Ovary (tissue), 7 donors: ENCODE measurements at regions not wholly inside any gene's neighbourhood (a gene's known extent, or its start where the extent isn't known, plus 50 kb on each side); places are given as distances from the start of the nearest gene placed in this dataset.

Source experiments
- DNase-seq, 5 donors: peaks; one replicate each; pipeline ENCODE4 v3.0.0-alpha.2; 2019 to 2020
- H3K27ac ChIP-seq, 2 donors: fragments of 200-600 bp; one replicate each; pipeline versions ENCODE4 v1.5.1 to v1.8.0; 2019 to 2022
- H3K27me3 ChIP-seq: fragments of 200-600 bp; one replicate; pipeline ENCODE4 v1.8.0; 2022
- H3K36me3 ChIP-seq: fragments of 200-600 bp; sonication (generic); one replicate; pipeline ENCODE4 v1.5.1; 2019
- H3K4me1 ChIP-seq: one replicate; pipeline ENCODE4 v1.8.1; 2013; ENCODE audit warnings: mild to moderate bottlenecking, moderate library complexity; ENCODE audit not compliant: insufficient read depth
- H3K4me3 ChIP-seq: fragments of 200-600 bp; sonication (generic); one replicate; pipeline ENCODE4 v1.5.1; 2017
- H3K9me3 ChIP-seq, 2 donors: fragments of 200-600 bp in 1 of 2; sonication (generic) in 1 of 2; one replicate each; pipeline versions ENCODE4 v1.5.1 to v1.8.1; 2013 to 2019; ENCODE audit warnings: mild to moderate bottlenecking in 1 of 2, moderate library complexity in 1 of 2
- CTCF ChIP-seq, 3 donors: fragments of 450-650 bp in 2 of 3; fragments of 200-600 bp in 1 of 3; IDR thresholded peaks; one replicate each; pipeline versions ENCODE4 v1.5.1 to v1.8.0; 2016 to 2022; ENCODE audit warnings: antibody characterized with exemption in 3 of 3, mild to moderate bottlenecking in 1 of 3
- EP300 ChIP-seq: sonication (generic); formaldehyde crosslinking; IDR thresholded peaks from one replicate; pipeline ENCODE4 v1.6.1; 2017; ENCODE audit warnings: antibody characterized with exemption
- POLR2A ChIP-seq: fragments of 450-650 bp; IDR thresholded peaks from one replicate; pipeline ENCODE4 v1.6.1; 2017; ENCODE audit warnings: antibody characterized with exemption, mild to moderate bottlenecking, moderate library complexity
- WGBS, 3 donors: extraction: QIAGEN DNeasy Blood & Tissue Kit in 1 of 3; methylation state at CpG; one replicate each; pipeline versions ENCODE4 v1.1.5 to v1.1.7; 2013 to 2017; 5-methylcytosine and 5-hydroxymethylcytosine counted together
- intact Hi-C, 4 donors: fragments of 100-400 bp; cut with DNase I; formaldehyde crosslinking; loops; one replicate each; pipeline versions ENCODE4 v1.11.0 to v1.15.1; 2022 to 2023
- donor health status: DM: no; HTN: no; CAD: no; lungs with moderate emphysema.
- donor health status: DM: no; HTN: no; CAD: no.
- donor health status: Bipolar disorder and iron deficiency.
- donor health status: DM: no; HTN: no; CAD: no.
- donor health status: DM: yes; HTN: yes; CAD: no.

GRCh38 chr9:2477755-2478154, 143.8 kb upstream of the VLDLR start:
- no peaks in the 10 kb centered on the region for H3K9me3 ChIP-seq
- no peak for TF ChIP-seq POLR2A
- TF ChIP-seq EP300, result no peak
- no peak for TF ChIP-seq CTCF (IDR thresholded peaks at IDR 0.05)
- peaks cover 6% of the 10 kb centered on the region for H3K4me1 ChIP-seq
- no peaks in the 10 kb centered on the region for H3K27me3 ChIP-seq
- no peaks in the 10 kb centered on the region for H3K36me3 ChIP-seq
- H3K27ac ChIP-seq, result peak overlapping the region in 1 of 2 donors; percentile 63
- intact Hi-C loops, result no loop called here
- H3K4me3 ChIP-seq, result no peak overlapping the region
- DNase-seq, result no peak
- 4 to 28% (median 11%) methylated on average over 1 of the region's 1 CpG for WGBS, 3 donors

- no peak for DNase-seq
- intact Hi-C loops, result no loop called here
- Histone ChIP-seq H3K4me1 (peaks cover 6% of the 10 kb centered on the region), H3K9me3 (no peaks in the 10 kb centered on the region), H3K36me3 (no peaks in the 10 kb centered on the region), H3K27me3 (no peaks in the 10 kb centered on the region), H3K4me3 (no peak overlapping the region), H3K27ac (no peak overlapping the region)
- WGBS, 3 donors, result 70 to 74% (median 73%) methylated on average over 3 of the region's 3 CpGs
- TF ChIP-seq POLR2A (no peak), EP300 (no peak), CTCF (IDR thresholded peaks at IDR 0.05) (no peak)
Measured at GRCh38 chr9:2478421-2478820, 143.2 kb upstream of the VLDLR start.

GRCh38 chr9:2479056-2479565, 142.5 kb upstream of the VLDLR start:
- Histone ChIP-seq H3K4me3 (no peak overlapping the region), H3K36me3 (no peaks in the 10 kb centered on the region), H3K9me3 (no peaks in the 10 kb centered on the region), H3K27ac (no peak overlapping the region), H3K27me3 (no peaks in the 10 kb centered on the region), H3K4me1 (peaks cover 5% of the 10 kb centered on the region)
- no peak for TF ChIP-seq POLR2A
- TF ChIP-seq CTCF (IDR thresholded peaks at IDR 0.05), result no peak
- no peak for TF ChIP-seq EP300
- WGBS, 3 donors, result 93 to 97% (median 94%) methylated on average over 2 of the region's 2 CpGs
- DNase-seq, result no peak
- intact Hi-C loops, result no loop called here

GRCh38 chr9:2480255-2480837, 141.2 kb upstream of the VLDLR start:
- no peaks in the 10 kb centered on the region for H3K9me3 ChIP-seq
- no peak overlapping the region for H3K4me3 ChIP-seq

More at GRCh38 chr9:2480255-2480837, 141.2 kb upstream of the VLDLR start:
- 88 to 99% (median 95%) methylated on average over 4 of the region's 4 CpGs for WGBS, 3 donors
- DNase-seq, result no peak
- no peak overlapping the region for H3K27ac ChIP-seq
- H3K4me1 ChIP-seq, result peaks cover 5% of the 10 kb centered on the region
- no peaks in the 10 kb centered on the region for H3K27me3 ChIP-seq
- no peaks in the 10 kb centered on the region for H3K36me3 ChIP-seq
- TF ChIP-seq POLR2A (no peak), EP300 (no peak), CTCF (IDR thresholded peaks at IDR 0.05) (no peak)
- intact Hi-C loops, result no loop called here
